Liver (tissue), 8 donors: ENCODE measurements at regions not wholly inside any gene's neighbourhood (a gene's known extent, or its start where the extent isn't known, plus 50 kb on each side); places are given as distances from the start of the nearest gene placed in this dataset.

Experiments used
- DNase-seq: peaks from one replicate; pipeline ENCODE4 v3.0.0-alpha.2; 2017; ENCODE audit warnings: low spot score
- H3K27ac ChIP-seq, 2 donors: one replicate each; pipeline ENCODE4 v1.7.0; 2013; ENCODE audit warnings: inconsistent platforms in 2 of 2, low read length in 2 of 2, control low read depth in 1 of 2, low read depth in 1 of 2, mild to moderate bottlenecking in 1 of 2
- H3K27me3 ChIP-seq, 4 donors: one replicate each; pipeline versions ENCODE4 v1.6.1 to v1.7.0; 2013; ENCODE audit warnings: low read length in 3 of 4, inconsistent platforms in 1 of 4, mild to moderate bottlenecking in 1 of 4, moderate library complexity in 1 of 4; ENCODE audit not compliant: control insufficient read depth in 4 of 4, insufficient read depth in 4 of 4
- H3K36me3 ChIP-seq, 4 donors: one replicate each; pipeline versions ENCODE4 v1.6.1 to v1.7.0; 2013; ENCODE audit warnings: low read length in 3 of 4, mild to moderate bottlenecking in 3 of 4, low read depth in 1 of 4, moderate library complexity in 1 of 4; ENCODE audit not compliant: control insufficient read depth in 4 of 4, insufficient read depth in 3 of 4
- H3K4me1 ChIP-seq, 4 donors: one replicate each; pipeline versions ENCODE4 v1.6.1 to v1.7.0; 2013; ENCODE audit warnings: low read length in 3 of 4, mild to moderate bottlenecking in 3 of 4, moderate library complexity in 1 of 4; ENCODE audit not compliant: control insufficient read depth in 4 of 4, insufficient read depth in 4 of 4
- H3K4me3 ChIP-seq, 3 donors: one replicate each; pipeline versions ENCODE4 v1.6.1 to v1.7.0; 2013; ENCODE audit warnings: low read length in 3 of 3, control low read depth in 1 of 3, low read depth in 1 of 3, mild to moderate bottlenecking in 1 of 3
- H3K9ac ChIP-seq, 2 donors: one replicate each; pipeline ENCODE4 v1.7.0; 2013; ENCODE audit warnings: low read length in 2 of 2, mild to moderate bottlenecking in 2 of 2, moderate library complexity in 2 of 2, control low read depth in 1 of 2, low read depth in 1 of 2
- H3K9me3 ChIP-seq, 4 donors: one replicate each; pipeline versions ENCODE4 v1.6.1 to v1.7.0; 2013; ENCODE audit warnings: low read length in 3 of 4; ENCODE audit not compliant: control insufficient read depth in 4 of 4
- ATF3 ChIP-seq: IDR thresholded peaks from 2 replicates; pipeline ENCODE4 v1.6.1; 2016; ENCODE audit warnings: antibody characterized with exemption
- CTCF ChIP-seq: fragments of 150-350 bp; IDR thresholded peaks from 2 replicates; pipeline ENCODE4 v1.5.1; 2017; ENCODE audit warnings: improper control_type of control experiment, low read depth, low read length; ENCODE audit not compliant: missing input control
- EGR1 ChIP-seq, 2 donors: IDR thresholded peaks; 2 replicates each; pipeline ENCODE4 v1.6.1; 2016 to 2018; ENCODE audit warnings: antibody characterized with exemption in 2 of 2, low read depth in 2 of 2
- FOXA1 ChIP-seq: IDR thresholded peaks from 2 replicates; pipeline ENCODE4 v1.6.1; 2016; ENCODE audit warnings: antibody characterized with exemption
- FOXA2 ChIP-seq: IDR thresholded peaks from 2 replicates; pipeline ENCODE4 v1.6.1; 2016; ENCODE audit warnings: antibody characterized with exemption
- HNF4A ChIP-seq, 2 donors: conservative IDR thresholded peaks; 2 replicates each; pipeline ENCODE4 v1.6.1; 2016; ENCODE audit warnings: antibody characterized with exemption in 2 of 2, mild to moderate bottlenecking in 2 of 2
- HNF4G ChIP-seq: IDR thresholded peaks from 2 replicates; pipeline ENCODE4 v1.6.1; 2016; ENCODE audit warnings: antibody characterized with exemption
- JUND ChIP-seq, 2 donors: IDR thresholded peaks; 2 replicates each; pipeline ENCODE4 v1.6.1; 2016; ENCODE audit warnings: antibody characterized with exemption in 2 of 2
- MAX ChIP-seq: IDR thresholded peaks from 2 replicates; pipeline ENCODE4 v1.6.1; 2016; ENCODE audit warnings: antibody characterized with exemption
- NR2F2 ChIP-seq: IDR thresholded peaks from 2 replicates; pipeline ENCODE4 v1.6.1; 2016; ENCODE audit warnings: antibody characterized with exemption
- RAD21 ChIP-seq, 2 donors: IDR thresholded peaks; 2 replicates each; pipeline ENCODE4 v1.6.1; 2016; ENCODE audit warnings: antibody characterized with exemption in 2 of 2, mild to moderate bottlenecking in 2 of 2
- REST ChIP-seq: IDR thresholded peaks from 2 replicates; pipeline ENCODE4 v1.6.1; 2016; ENCODE audit warnings: antibody characterized with exemption, mild to moderate bottlenecking
- RXRA ChIP-seq, 2 donors: IDR thresholded peaks; 2 replicates each; pipeline ENCODE4 v1.6.1; 2017 to 2018; ENCODE audit warnings: antibody characterized with exemption in 2 of 2, mild to moderate bottlenecking in 1 of 2
- SP1 ChIP-seq: IDR thresholded peaks from 2 replicates; pipeline ENCODE4 v1.6.1; 2018; ENCODE audit warnings: antibody characterized with exemption, mild to moderate bottlenecking
- TAF1 ChIP-seq: conservative IDR thresholded peaks from 2 replicates; pipeline ENCODE4 v1.6.1; 2016; ENCODE audit warnings: antibody characterized with exemption, mild to moderate bottlenecking
- YY1 ChIP-seq: IDR thresholded peaks from 2 replicates; pipeline ENCODE4 v1.6.1; 2016; ENCODE audit warnings: antibody characterized with exemption, mild to moderate bottlenecking
- ZBTB33 ChIP-seq: IDR thresholded peaks from 2 replicates; pipeline ENCODE4 v1.6.1; 2016; ENCODE audit warnings: antibody characterized with exemption
- WGBS: extraction: QIAGEN DNeasy Blood & Tissue Kit; methylation state at CpG from one replicate; pipeline ENCODE4 v1.1.7; 2013; 5-methylcytosine and 5-hydroxymethylcytosine counted together
- donor health status: healthy.
- donor health status: healthy.
- donor health status: healthy.
- donor health status: healthy.
- donor health status: healthy.

- no peaks in the 10 kb centered on the region for H3K4me1 ChIP-seq
- no peak overlapping the region for H3K4me3 ChIP-seq
- H3K36me3 ChIP-seq, result no peaks in the 10 kb centered on the region
- H3K9me3 ChIP-seq, result no peaks in the 10 kb centered on the region
- H3K9ac ChIP-seq, result no peak overlapping the region
- no peak overlapping the region for H3K27ac ChIP-seq
- WGBS, result 87% methylated on average over 3 of the region's 3 CpGs
- TF ChIP-seq YY1 (no peak), CTCF (no peak), RAD21 (IDR thresholded peaks at IDR 0.05) (no peak), HNF4G (no peak), HNF4A (conservative IDR thresholded peaks at IDR 0.05) (no peak), ZBTB33 (no peak), EGR1 (IDR thresholded peaks at IDR 0.05; ENCODE audit: low read depth in 2 of 2) (no peak), ATF3 (no peak), MAX (no peak), REST (no peak), NR2F2 (no peak), SP1 (no peak), RXRA (IDR thresholded peaks at IDR 0.05) (no peak), FOXA2 (no peak), JUND (IDR thresholded peaks at IDR 0.05) (no peak), FOXA1 (no peak)
- no peak for DNase-seq
- H3K27me3 ChIP-seq, result no peaks in the 10 kb centered on the region
Observed at GRCh38 chr7:28882869-28883470, 75.2 kb downstream of the TRIL start.

- Histone ChIP-seq H3K4me3 (no peak overlapping the region), H3K9me3 (no peaks in the 10 kb centered on the region), H3K27ac (no peak overlapping the region), H3K9ac (no peak overlapping the region), H3K36me3 (no peaks in the 10 kb centered on the region), H3K27me3 (no peaks in the 10 kb centered on the region), H3K4me1 (no peaks in the 10 kb centered on the region)
- TF ChIP-seq FOXA1 (no peak), CTCF (no peak), FOXA2 (no peak), TAF1 (no peak), NR2F2 (no peak), RAD21 (IDR thresholded peaks at IDR 0.05) (no peak), ZBTB33 (no peak), YY1 (no peak)
- 60% methylated on average over 2 of the region's 2 CpGs for WGBS
- no peak for DNase-seq
Observed at GRCh38 chr7:28879105-28879504, 79.0 kb downstream of the TRIL start.
